HT-29 (cell line): ENCODE measurements at regions not wholly inside any gene's neighbourhood (a gene's known extent, or its start where the extent isn't known, plus 50 kb on each side); places are given as distances from the start of the nearest gene placed in this dataset.
"Not testable (repeated sequence)": the region's sequence is repeated elsewhere in the genome, so short reads cannot be mapped to it uniquely, and the experiment has no call there.

Source experiments
- DNase-seq: peaks from one replicate; pipeline ENCODE4 v3.0.0-alpha.2; 2015; ENCODE audit warnings: low spot score

- peak; percentile 94 for DNase-seq
Observed at GRCh38 chr11:67805253-67806126, 131.1 kb upstream of the ALDH3B2 start.

- DNase-seq, result peak; percentile 6
Observed at GRCh38 chr11:67804435-67805252, 130.2 kb upstream of the ALDH3B2 start.

GRCh38 chr11:67803519-67803918 is 129.1 kb upstream of the ALDH3B2 start:
- DNase-seq, result not testable (repeated sequence)

GRCh38 chr11:67803055-67803454 is 128.6 kb upstream of the ALDH3B2 start:
- DNase-seq, result peak; percentile 37

GRCh38 chr11:67802623-67803022 is 128.2 kb upstream of the ALDH3B2 start:
- DNase-seq, result not testable (repeated sequence)

- not testable (repeated sequence) for DNase-seq
Observed at GRCh38 chr11:67801397-67801796, 127.0 kb upstream of the ALDH3B2 start.

- not testable (repeated sequence) for DNase-seq
Observed at GRCh38 chr11:67800591-67800990, 126.2 kb upstream of the ALDH3B2 start.

- DNase-seq, result not testable (repeated sequence)
Observed at GRCh38 chr11:67799808-67800207, 125.4 kb upstream of the ALDH3B2 start.

- DNase-seq, result not testable (repeated sequence)
Observed at GRCh38 chr11:67797726-67798521, 123.5 kb upstream of the ALDH3B2 start.

- DNase-seq, result no peak
Observed at GRCh38 chr11:67795746-67796145, 121.3 kb upstream of the ALDH3B2 start.

- not testable (repeated sequence) for DNase-seq
Observed at GRCh38 chr11:67793750-67794149, 119.3 kb upstream of the ALDH3B2 start.

- DNase-seq, result peak; percentile 61
Observed at GRCh38 chr11:67792273-67792990, 118.0 kb upstream of the ALDH3B2 start.

GRCh38 chr11:67791598-67792170 is 117.3 kb upstream of the ALDH3B2 start:
- DNase-seq, result peak; percentile 39

GRCh38 chr11:67788341-67788695 is 113.9 kb upstream of the ALDH3B2 start:
- peak; percentile 32 for DNase-seq

GRCh38 chr11:67787681-67788340 is 113.4 kb upstream of the ALDH3B2 start:
- not testable (repeated sequence) for DNase-seq

GRCh38 chr11:67781967-67782366 is 107.5 kb upstream of the ALDH3B2 start:
- DNase-seq, result not testable (repeated sequence)

- not testable (repeated sequence) for DNase-seq
Observed at GRCh38 chr11:67781506-67781905, 107.1 kb upstream of the ALDH3B2 start.

GRCh38 chr11:67780056-67780455 is 105.6 kb upstream of the ALDH3B2 start:
- no peak for DNase-seq

GRCh38 chr11:67779189-67779875 is 104.9 kb upstream of the ALDH3B2 start:
- DNase-seq, result not testable (repeated sequence)
